Pulmonary artery endothelial cell (primary cell): ENCODE measurements at regions not wholly inside any gene's neighbourhood (a gene's known extent, or its start where the extent isn't known, plus 50 kb on each side); places are given as distances from the start of the nearest gene placed in this dataset.
"Not testable (repeated sequence)": the region's sequence is repeated elsewhere in the genome, so short reads cannot be mapped to it uniquely, and the experiment has no call there.

Experiments
- DNase-seq: peaks from one replicate; pipeline ENCODE4 v3.0.0-alpha.2; 2011; ENCODE audit warnings: low read depth, low spot score

GRCh38 chr1:37372302-37372701 is 102.1 kb upstream of the ZC3H12A start:
- DNase-seq = no peak

- no peak for DNase-seq
Observed at GRCh38 chr1:37372711-37373110, 101.7 kb upstream of the ZC3H12A start.

- no peak for DNase-seq
Observed at GRCh38 chr1:37373413-37373812, 101.0 kb upstream of the ZC3H12A start.

DNA sequence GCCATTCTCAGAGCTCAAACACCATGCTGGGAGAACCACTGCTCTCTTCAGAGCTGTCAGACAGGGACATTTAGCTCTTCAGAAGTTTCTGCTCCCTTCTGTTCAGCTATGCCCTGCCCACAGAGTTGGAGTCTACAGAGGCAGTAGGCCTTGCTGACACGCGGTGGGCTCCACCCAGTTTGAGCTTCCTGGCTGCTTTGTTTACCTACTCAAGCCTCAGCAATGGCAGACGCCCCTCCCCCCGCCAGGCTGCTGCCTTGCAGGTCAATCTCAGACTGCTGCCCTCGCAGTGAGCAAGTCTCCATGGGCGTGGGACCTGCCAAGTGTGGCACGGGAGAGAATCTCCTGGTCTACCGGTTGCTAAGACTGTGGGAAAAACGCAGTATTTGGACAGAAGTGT is 93.8 kb upstream of the ZC3H12A start:
- not testable (repeated sequence) for DNase-seq

DNA sequence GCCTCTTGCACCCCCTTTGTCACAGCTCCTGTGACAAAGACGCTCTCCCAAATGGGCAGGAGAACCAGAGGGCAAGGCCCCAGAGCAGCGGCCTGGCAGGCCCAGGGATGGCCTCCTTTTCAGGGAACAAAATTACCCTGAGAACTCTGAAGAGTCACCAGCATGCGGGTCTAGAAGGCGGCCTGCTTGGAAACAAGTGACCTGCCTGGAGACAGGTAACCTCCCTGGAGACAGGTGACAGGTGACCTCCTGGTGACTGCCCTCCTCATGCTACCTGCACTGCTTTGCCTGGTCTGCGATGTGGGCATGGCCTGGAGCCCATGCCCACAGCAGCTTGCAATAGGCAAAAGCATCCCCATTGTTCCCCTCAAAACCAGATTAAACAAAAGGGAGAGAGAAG is 86.5 kb upstream of the ZC3H12A start:
- DNase-seq = no peak

DNA sequence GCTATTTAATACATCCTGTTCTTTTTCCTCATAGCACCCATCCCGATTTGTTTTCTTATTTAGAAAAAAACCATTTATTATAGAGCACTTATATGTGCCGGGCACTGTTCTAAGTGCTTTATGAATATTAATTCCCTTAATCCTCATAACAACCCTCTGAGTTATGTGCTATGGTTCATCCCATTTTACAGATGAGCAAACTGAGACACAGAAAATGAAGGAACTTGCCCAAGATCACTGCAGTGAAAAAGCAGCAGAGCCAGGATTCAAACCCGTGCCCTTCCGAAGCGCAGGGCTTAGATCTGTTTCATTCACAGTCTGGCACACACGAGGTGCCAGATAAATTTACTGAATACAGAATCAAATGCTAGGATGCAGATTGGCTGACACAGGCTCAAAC is 85.1 kb upstream of the ZC3H12A start:
- no peak for DNase-seq

- no peak for DNase-seq
Observed at GRCh38 chr1:37391211-37392011, 83.0 kb upstream of the ZC3H12A start.

GRCh38 chr1:37392051-37392450 is 82.3 kb upstream of the ZC3H12A start:
- DNase-seq = no peak

- DNase-seq = no peak
Observed at GRCh38 chr1:37393173-37394120, 80.9 kb upstream of the ZC3H12A start.

- no peak for DNase-seq
Observed at GRCh38 chr1:37394574-37395464, 79.6 kb upstream of the ZC3H12A start.

DNA sequence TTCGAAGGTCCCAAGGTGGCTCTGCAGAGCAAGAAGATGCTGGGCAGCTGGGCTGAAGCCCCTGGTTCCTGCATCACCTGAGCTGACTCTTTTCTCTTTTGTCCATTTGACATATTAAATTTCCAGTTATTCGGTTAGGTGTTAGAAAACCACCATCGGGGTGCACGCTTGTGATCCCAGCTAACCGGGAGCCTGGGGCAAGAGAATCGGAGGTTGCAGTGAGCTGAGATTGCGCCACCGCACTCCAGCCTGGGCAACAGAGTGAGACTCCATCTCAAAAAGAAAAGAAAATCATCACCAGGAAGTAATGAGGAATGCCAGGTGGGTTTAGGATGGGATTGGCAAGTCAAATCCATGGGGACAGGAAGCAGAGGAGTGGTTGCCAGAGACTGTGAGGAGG is 76.3 kb upstream of the ZC3H12A start:
- DNase-seq = no peak

- DNase-seq = no peak
Observed at GRCh38 chr1:37399205-37399604, 75.2 kb upstream of the ZC3H12A start.

DNA sequence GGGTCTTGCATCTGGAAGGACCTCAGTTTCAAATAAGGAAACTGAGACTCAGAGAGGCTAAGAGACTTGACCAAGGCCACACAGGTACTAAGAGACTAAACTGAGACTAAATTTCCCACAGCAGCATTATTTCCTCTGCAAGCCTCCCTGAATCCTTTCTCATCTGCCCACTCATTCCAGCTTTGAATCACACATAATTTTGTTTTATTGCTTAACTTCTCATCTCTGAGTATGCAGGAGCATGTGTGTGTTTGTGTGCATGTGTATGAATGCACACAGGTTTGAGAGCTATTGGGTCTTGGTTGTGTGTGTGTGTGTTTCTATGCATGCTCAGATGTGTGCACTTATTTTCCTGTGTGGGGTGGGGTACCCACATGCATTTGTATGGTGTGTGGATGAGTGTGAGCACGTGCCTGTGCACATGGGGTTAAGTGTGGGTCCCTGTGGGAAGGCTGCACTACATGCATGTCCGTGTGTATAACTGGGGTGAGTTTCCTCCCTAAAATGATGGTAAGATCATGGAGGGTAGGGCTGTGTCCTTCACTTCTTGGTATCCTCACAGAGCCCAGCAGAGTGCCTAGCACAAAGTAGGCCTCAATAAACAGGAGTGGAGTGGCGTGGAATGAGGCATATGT is 74.4 kb upstream of the ZC3H12A start:
- DNase-seq = no peak

DNA sequence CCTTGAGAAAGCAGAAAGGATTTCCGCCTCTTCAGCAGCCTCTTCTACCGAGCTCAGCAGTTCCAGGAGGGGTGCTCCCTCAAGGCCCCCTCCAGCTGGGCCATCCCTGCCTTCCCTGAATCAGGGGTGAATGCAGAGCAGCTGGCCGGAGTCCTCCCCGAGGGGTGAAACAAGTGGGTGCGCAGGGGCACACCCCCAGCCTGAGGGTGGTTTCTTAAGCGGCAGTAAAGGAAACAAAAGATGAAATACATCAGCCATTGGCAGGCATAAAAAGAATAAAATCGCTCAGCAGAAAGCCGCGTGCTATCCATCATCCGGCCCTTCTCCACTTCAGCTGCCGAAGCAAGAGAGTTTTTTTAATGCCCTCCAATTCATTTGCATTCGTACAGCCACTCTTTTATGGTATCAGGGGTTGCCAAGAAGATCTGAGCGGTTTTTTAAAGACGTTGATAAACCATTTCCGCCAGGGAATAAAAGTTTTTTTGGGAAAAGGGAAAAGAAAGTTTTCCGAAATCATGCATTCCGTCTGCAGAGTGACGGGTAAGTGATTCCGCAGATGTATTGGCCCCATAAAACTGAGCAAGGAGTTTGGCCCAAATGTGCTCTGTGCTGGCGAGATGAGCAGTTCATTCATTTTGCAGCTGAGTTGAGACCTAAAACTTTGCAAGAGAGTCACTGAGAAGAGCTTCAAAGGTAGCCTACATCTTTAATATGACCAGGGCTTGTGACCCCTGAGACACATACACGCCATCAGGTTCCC is 73.7 kb upstream of the ZC3H12A start:
- DNase-seq = no peak

GRCh38 chr1:37403166-37403565 is 71.2 kb upstream of the ZC3H12A start:
- DNase-seq = no peak

GRCh38 chr1:37404711-37405110 is 69.7 kb upstream of the ZC3H12A start:
- DNase-seq = no peak

DNA sequence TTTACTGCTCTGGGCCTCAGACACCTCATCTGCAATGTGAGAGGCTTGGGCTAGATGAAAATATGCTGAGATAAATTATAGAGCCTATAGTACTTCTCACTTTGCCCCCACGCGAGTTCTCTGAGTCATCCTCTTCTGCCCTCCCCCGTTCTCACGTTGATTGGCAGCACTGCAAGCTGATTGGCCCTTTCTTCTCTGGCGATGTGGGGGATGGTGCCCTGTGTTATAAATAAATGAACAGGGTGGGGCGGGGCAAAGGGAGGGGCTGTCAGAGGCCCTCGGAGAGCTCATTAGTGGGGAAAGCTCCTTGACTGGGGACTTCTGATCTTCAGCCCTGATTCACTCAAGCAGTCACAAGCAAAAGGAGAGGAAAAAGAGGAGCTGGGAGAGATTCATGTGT is 64.3 kb upstream of the ZC3H12A start:
- no peak for DNase-seq

DNA sequence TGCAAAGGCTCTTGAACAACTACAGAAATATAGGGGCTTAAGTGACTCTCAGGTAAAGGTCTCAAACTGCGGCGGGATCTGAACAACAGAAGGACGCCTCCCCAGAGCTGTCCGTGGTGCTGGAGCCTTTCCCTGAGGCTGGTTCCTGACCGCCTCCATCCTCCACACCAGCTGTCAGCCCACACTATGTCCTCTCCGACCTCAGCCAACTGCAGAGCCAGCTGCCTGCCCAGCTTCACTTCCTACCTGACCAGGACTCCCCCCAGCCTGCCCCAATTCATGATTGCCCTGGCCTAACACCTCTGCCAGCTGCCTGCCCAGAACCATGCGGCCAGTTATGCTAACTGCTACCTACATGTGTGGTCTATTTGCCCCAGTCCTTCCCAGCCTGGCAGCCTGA is 63.6 kb upstream of the ZC3H12A start:
- no peak for DNase-seq

GRCh38 chr1:37415611-37416244 is 58.7 kb upstream of the ZC3H12A start:
- DNase-seq = no peak

GRCh38 chr1:37420456-37420855 is 53.9 kb upstream of the ZC3H12A start:
- DNase-seq = no peak
